OCI-LY7 (cell line): ENCODE measurements at regions not wholly inside any gene's neighbourhood (a gene's known extent, or its start where the extent isn't known, plus 50 kb on each side); places are given as distances from the start of the nearest gene placed in this dataset.

Source experiments
- BruUV-seq: library from RNA; stranded (reverse); fragments of 400-500 nt; replicated peaks from 2 replicates; lab custom pipeline; 2021; lab: Mats Ljungman, UMichigan
- CTCF ChIA-PET: fragments of 300-600 bp; sonication (Branson Sonifier 250); formaldehyde crosslinking; loops from one replicate; lab custom pipeline; 2022; ENCODE audit warnings: antibody characterized with exemption; ENCODE audit not compliant: unreplicated experiment; lab: Charles Lee
- POLR2A ChIA-PET: fragments of 300-600 bp; sonication (Branson Sonifier 250); formaldehyde crosslinking; loops from one replicate; lab custom pipeline; 2022; ENCODE audit warnings: antibody characterized with exemption; lab: Charles Lee
- DNase-seq: peaks from one replicate; pipeline ENCODE4 v3.0.0-alpha.2; 2015; ENCODE audit warnings: low spot score
- H2AFZ ChIP-seq: fragments of 200-600 bp; sonication (generic), shearing (Covaris generic); 2 replicates; pipeline ENCODE4 v1.6.1; 2014; ENCODE audit warnings: mild to moderate bottlenecking, antibody characterized with exemption, low read length, moderate library complexity
- H3K27ac ChIP-seq: fragments of 200-600 bp; sonication (generic); 2 replicates; pipeline ENCODE4 v1.5.1; 2014; ENCODE audit warnings: mixed run types, low read depth, mild to moderate bottlenecking, moderate library complexity, low read length, inconsistent platforms; ENCODE audit not compliant: poor library complexity, severe bottlenecking
- H3K36me3 ChIP-seq: fragments of 200-600 bp; sonication (generic); 2 replicates; pipeline ENCODE4 v1.6.1; 2014; ENCODE audit warnings: mild to moderate bottlenecking, antibody characterized with exemption, low read length, moderate library complexity, mixed read lengths; ENCODE audit not compliant: insufficient read depth
- H3K4me1 ChIP-seq: fragments of 200-600 bp; sonication (generic); 2 replicates; pipeline ENCODE4 v1.5.1; 2014; ENCODE audit warnings: mild to moderate bottlenecking, low read length; ENCODE audit not compliant: insufficient read depth, poor library complexity, severe bottlenecking
- H3K4me2 ChIP-seq: fragments of 200-600 bp; sonication (generic); 2 replicates; pipeline ENCODE4 v1.6.1; 2014; ENCODE audit warnings: mild to moderate bottlenecking, low read length
- H3K4me3 ChIP-seq: fragments of 200-600 bp; sonication (generic); 2 replicates; pipeline ENCODE4 v1.5.1; 2014; ENCODE audit warnings: mild to moderate bottlenecking, low read depth, low read length; ENCODE audit not compliant: poor library complexity, severe bottlenecking
- H3K79me2 ChIP-seq: fragments of 200-600 bp; sonication (generic); 2 replicates; pipeline ENCODE4 v1.6.1; 2016; ENCODE audit warnings: low read depth, mild to moderate bottlenecking, low read length, moderate library complexity, mixed read lengths; ENCODE audit not compliant: insufficient read depth
- H3K9me2 ChIP-seq: fragments of 200-600 bp; sonication (generic); 2 replicates; pipeline ENCODE4 v1.6.1; 2016; ENCODE audit warnings: mild to moderate bottlenecking, low read length, mixed read lengths; ENCODE audit not compliant: insufficient read depth
- H3K9me3 ChIP-seq: fragments of 200-600 bp; sonication (generic); 2 replicates; pipeline ENCODE4 v1.6.1; 2014; ENCODE audit warnings: mild to moderate bottlenecking, mixed run types, low read length, mixed read lengths
- H4K20me1 ChIP-seq: fragments of 200-600 bp; sonication (generic); 2 replicates; pipeline ENCODE4 v1.6.1; 2014; ENCODE audit warnings: mild to moderate bottlenecking, antibody characterized with exemption, low read length, moderate library complexity, mixed read lengths; ENCODE audit not compliant: insufficient read depth
- CTCF ChIP-seq: fragments of 200-600 bp; sonication (generic); conservative IDR thresholded peaks from 2 replicates; pipeline ENCODE4 v1.5.1; 2014; ENCODE audit warnings: mild to moderate bottlenecking, antibody characterized with exemption, low read length, moderate library complexity, mixed read lengths
- EZH2phosphoT487 ChIP-seq: fragments of 200-600 bp; sonication (generic); IDR thresholded peaks from 2 replicates; pipeline ENCODE4 v1.6.1; 2018; ENCODE audit warnings: low read depth, borderline replicate concordance, mild to moderate bottlenecking, mixed run types, antibody characterized with exemption, low read length, moderate library complexity, mixed read lengths
- intact Hi-C: fragments of 100-400 bp; cut with micrococcal nuclease; formaldehyde crosslinking; loops from one replicate; pipeline ENCODE4 v1.10.0; 2022; ENCODE audit not compliant: unreplicated experiment

DNA sequence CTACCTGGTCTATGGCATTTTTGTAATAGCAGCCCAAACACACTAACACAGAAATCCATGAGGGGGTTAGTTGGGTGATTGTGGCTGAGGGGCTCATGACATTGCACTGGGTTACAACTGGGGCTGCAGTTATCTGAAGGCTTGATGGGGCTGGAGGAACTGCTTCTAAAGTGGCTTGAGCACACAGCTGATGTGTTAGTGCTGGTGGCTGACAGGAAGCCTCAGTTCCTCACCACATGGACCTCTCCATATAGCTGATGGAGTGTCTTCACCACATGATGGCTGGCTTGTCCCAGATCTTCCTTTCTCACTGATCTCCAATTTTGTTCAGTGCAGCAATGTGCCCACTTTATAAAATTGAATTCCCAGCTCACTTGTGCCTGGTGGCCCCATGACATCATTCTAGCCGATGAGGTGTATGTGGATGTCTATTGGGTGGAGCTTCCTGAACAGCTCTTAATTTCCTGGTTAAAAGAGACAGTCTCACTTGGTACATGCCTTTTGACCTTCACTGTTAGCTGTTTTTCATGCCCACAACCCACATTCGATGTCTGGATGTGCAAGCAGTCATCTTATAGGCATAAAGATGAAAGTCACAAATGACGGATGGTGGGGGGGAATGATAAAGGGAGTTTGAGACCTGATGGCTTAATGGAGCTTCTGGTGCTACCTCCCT, 166.9 kb upstream of the BMPER start:
- Histone ChIP-seq H3K27ac (no peak overlapping the region), H2AFZ (no peak overlapping the region), H3K79me2 (no peaks in the 10 kb centered on the region), H3K4me1 (no peaks in the 10 kb centered on the region), H3K36me3 (no peaks in the 10 kb centered on the region), H3K9me2 (no peaks in the 10 kb centered on the region), H3K4me3 (no peak overlapping the region), H4K20me1 (no peaks in the 10 kb centered on the region), H3K4me2 (no peak overlapping the region), H3K9me3 (no peaks in the 10 kb centered on the region)
- intact Hi-C loops = no loop called here
- no TSS peak for BruUV-seq
- TF ChIP-seq EZH2phosphoT487 (no peak), CTCF (no peak)
- ChIA-PET CTCF (no interaction called here), POLR2A (interaction anchor here (0.5 kb wide), 1 partner anchor 10 kb away, joined by 3 read pairs; no protein-coding TSS in a partner anchor)
- DNase-seq = no peak

GRCh38 chr7:33739286-33739685, 166.1 kb upstream of the BMPER start:
- BruUV-seq = no TSS peak
- Histone ChIP-seq H4K20me1 (no peaks in the 10 kb centered on the region), H3K36me3 (no peaks in the 10 kb centered on the region), H3K79me2 (no peaks in the 10 kb centered on the region), H3K27ac (no peak overlapping the region), H2AFZ (no peak overlapping the region), H3K9me3 (no peaks in the 10 kb centered on the region), H3K9me2 (no peaks in the 10 kb centered on the region), H3K4me2 (no peak overlapping the region), H3K4me3 (no peak overlapping the region), H3K4me1 (no peaks in the 10 kb centered on the region)
- no peak for DNase-seq
- TF ChIP-seq EZH2phosphoT487 (no peak), CTCF (no peak)
- intact Hi-C loops = no loop called here
- ChIA-PET POLR2A (interaction anchor here (0.7 kb wide), 1 partner anchor 69 kb away, joined by 3 read pairs; no protein-coding TSS in a partner anchor), CTCF (no interaction called here)

- TF ChIP-seq CTCF = no peak
- no peak for TF ChIP-seq EZH2phosphoT487
- Histone ChIP-seq H3K36me3 (no peaks in the 10 kb centered on the region), H4K20me1 (no peaks in the 10 kb centered on the region), H3K9me3 (no peaks in the 10 kb centered on the region), H3K9me2 (no peaks in the 10 kb centered on the region), H3K4me3 (no peak overlapping the region), H3K4me2 (no peak overlapping the region), H3K27ac (no peak overlapping the region), H2AFZ (no peak overlapping the region), H3K79me2 (no peaks in the 10 kb centered on the region), H3K4me1 (no peaks in the 10 kb centered on the region)
- no TSS peak for BruUV-seq
- ChIA-PET POLR2A (no interaction called here), CTCF (no interaction called here)
- intact Hi-C loops = loop anchor here (10.0 kb wide), 1 partner anchor 498 kb away; no protein-coding TSS in a partner anchor
- DNase-seq = no peak
Measured at GRCh38 chr7:33742521-33742920, 162.8 kb upstream of the BMPER start.
